ENCODE measurements at regions not wholly inside any gene's neighbourhood (a gene's known extent, or its start where the extent isn't known, plus 50 kb on each side); places are given as distances from the start of the nearest gene placed in this dataset.
"Not testable (repeated sequence)": the region's sequence is repeated elsewhere in the genome, so short reads cannot be mapped to it uniquely, and the experiment has no call there.

GRCh38 chr5:152171888-152172287, 233.2 kb downstream of the NMUR2 start:
- intact Hi-C loops (cut with DNase I; ENCODE audit: low total_unique reads), result no loop called here
- H3K27me3 ChIP-seq, result no peaks in the 10 kb centered on the region

GRCh38 chr5:152170350-152170749, 234.7 kb downstream of the NMUR2 start:
- Histone ChIP-seq H3K9me3 (no peaks in the 10 kb centered on the region), H3K27me3 (no peaks in the 10 kb centered on the region), H3K27ac (no peak overlapping the region), H3K4me1 (peaks cover 0 to 15% (median 6%) of the 10 kb centered on the region in 4 donors), H3K4me3 (no peak overlapping the region), H3K36me3 (no peaks in the 10 kb centered on the region)
- DNase-seq, result peak in 1 of 2 donors; percentile 75
- intact Hi-C loops (cut with DNase I; ENCODE audit: low total_unique reads), result no loop called here
- TF ChIP-seq CTCF (IDR thresholded peaks at IDR 0.05), result no peak

More at GRCh38 chr5:152171888-152172287, 233.2 kb downstream of the NMUR2 start:
- H3K4me3 ChIP-seq, result no peak overlapping the region
- no peak for TF ChIP-seq CTCF (IDR thresholded peaks at IDR 0.05)
- H3K36me3 ChIP-seq, result no peaks in the 10 kb centered on the region
- H3K9me3 ChIP-seq, result no peaks in the 10 kb centered on the region
- no peak for DNase-seq
- peaks cover 0 to 15% (median 6%) of the 10 kb centered on the region in 4 donors for H3K4me1 ChIP-seq
- no peak overlapping the region for H3K27ac ChIP-seq

GRCh38 chr5:152164860-152165259, 240.2 kb upstream of the GLRA1 start:
- Histone ChIP-seq H3K4me1 (no peaks in the 10 kb centered on the region), H3K27ac (no peak overlapping the region), H3K9me3 (no peaks in the 10 kb centered on the region), H3K36me3 (no peaks in the 10 kb centered on the region), H3K4me3 (no peak overlapping the region), H3K27me3 (no peaks in the 10 kb centered on the region)
- no peak for TF ChIP-seq CTCF (IDR thresholded peaks at IDR 0.05)
- DNase-seq, result no peak
- intact Hi-C loops (cut with DNase I; ENCODE audit: low total_unique reads), result no loop called here

- intact Hi-C loops (cut with DNase I; ENCODE audit: low total_unique reads); DNase-seq; H3K27ac ChIP-seq: not testable (repeated sequence)
These were observed 235.2 kb upstream of the GLRA1 start for GRCh38 chr5:152159894-152160293.

GRCh38 chr5:152154452-152154851, 229.8 kb upstream of the GLRA1 start:
- H3K4me1 ChIP-seq, result not testable (repeated sequence)

More at GRCh38 chr5:152159894-152160293, 235.2 kb upstream of the GLRA1 start:
- H3K4me3 ChIP-seq, H3K4me1 ChIP-seq, H3K36me3 ChIP-seq, H3K9me3 ChIP-seq, H3K27me3 ChIP-seq: not testable (repeated sequence)

GRCh38 chr5:152151940-152152339, 227.3 kb upstream of the GLRA1 start:
- Histone ChIP-seq H3K4me3 (no peak overlapping the region), H3K27me3 (no peaks in the 10 kb centered on the region), H3K4me1 (no peaks in the 10 kb centered on the region), H3K27ac (no peak overlapping the region), H3K9me3 (no peaks in the 10 kb centered on the region), H3K36me3 (no peaks in the 10 kb centered on the region)
- no peak for DNase-seq
- no peak for TF ChIP-seq CTCF (IDR thresholded peaks at IDR 0.05)
- intact Hi-C loops (cut with DNase I; ENCODE audit: low total_unique reads), result no loop called here

More at GRCh38 chr5:152154452-152154851, 229.8 kb upstream of the GLRA1 start:
- DNase-seq; H3K4me3 ChIP-seq; H3K27me3 ChIP-seq; H3K27ac ChIP-seq; intact Hi-C loops (cut with DNase I; ENCODE audit: low total_unique reads); H3K9me3 ChIP-seq; H3K36me3 ChIP-seq: not testable (repeated sequence)

GRCh38 chr5:152151113-152151512, 226.5 kb upstream of the GLRA1 start:
- Histone ChIP-seq H3K27ac (no peak overlapping the region), H3K27me3 (no peaks in the 10 kb centered on the region), H3K9me3 (no peaks in the 10 kb centered on the region), H3K4me3 (no peak overlapping the region), H3K36me3 (no peaks in the 10 kb centered on the region), H3K4me1 (no peaks in the 10 kb centered on the region)
- DNase-seq, result no peak
- intact Hi-C loops (cut with DNase I; ENCODE audit: low total_unique reads), result no loop called here
- TF ChIP-seq CTCF (IDR thresholded peaks at IDR 0.05), result no peak

Measured in tibial artery (tissue), 4 donors.